ENCODE measurements at regions not wholly inside any gene's neighbourhood (a gene's known extent, or its start where the extent isn't known, plus 50 kb on each side); places are given as distances from the start of the nearest gene placed in this dataset.

GRCh38 chr15:87528873-87529272 lies 727.7 kb downstream of the NTRK3 start:
- no peaks in the 10 kb centered on the region for H3K4me1 ChIP-seq
- intact Hi-C loops (cut with DNase I; ENCODE audit: low total_unique reads) (no loop called here), in situ Hi-C loops (cut with MboI; ENCODE audit: low sequenced_read_pairs in 4 of 4) (loop anchor here in 1 of 4 donors (25.0 kb wide), 1 partner anchor 92 kb away; no protein-coding TSS in a partner anchor)
- H3K27ac ChIP-seq, result no peak overlapping the region
- H3K36me3 ChIP-seq, result no peaks in the 10 kb centered on the region
- ATAC-seq, result no peak
- H3K4me3 ChIP-seq, result no peak overlapping the region
- no peaks in the 10 kb centered on the region for H3K27me3 ChIP-seq
- no peaks in the 10 kb centered on the region for H3K9me3 ChIP-seq
- TF ChIP-seq POLR2A (IDR thresholded peaks at IDR 0.05) (no peak), CTCF (IDR thresholded peaks at IDR 0.05 in 4 of 5, conservative IDR thresholded peaks at IDR 0.05 in 1 of 5) (no peak)
- DNase-seq, result no peak

GRCh38 chr15:87527875-87528274 lies 728.7 kb downstream of the NTRK3 start:
- H3K9me3 ChIP-seq, result no peaks in the 10 kb centered on the region

GRCh38 chr15:87527416-87527815 lies 729.1 kb downstream of the NTRK3 start:
- DNase-seq (peak in 1 of 2 donors; percentile 25), ATAC-seq (peak; percentile 76 to 81)
- H3K27ac ChIP-seq, result no peak overlapping the region
- no peaks in the 10 kb centered on the region for H3K36me3 ChIP-seq
- H3K9me3 ChIP-seq, result no peaks in the 10 kb centered on the region
- no peak overlapping the region for H3K4me3 ChIP-seq
- no peak for TF ChIP-seq CTCF (IDR thresholded peaks at IDR 0.05 in 4 of 5, conservative IDR thresholded peaks at IDR 0.05 in 1 of 5)
- no peak for TF ChIP-seq POLR2A (IDR thresholded peaks at IDR 0.05)
- intact Hi-C loops (cut with DNase I; ENCODE audit: low total_unique reads) (no loop called here), in situ Hi-C loops (cut with MboI; ENCODE audit: low sequenced_read_pairs in 4 of 4) (loop anchor here in 1 of 4 donors (25.0 kb wide), 1 partner anchor 90 kb away; no protein-coding TSS in a partner anchor)
- H3K27me3 ChIP-seq, result no peaks in the 10 kb centered on the region
- no peaks in the 10 kb centered on the region for H3K4me1 ChIP-seq

More at GRCh38 chr15:87527875-87528274, 728.7 kb downstream of the NTRK3 start:
- ATAC-seq (no peak), DNase-seq (no peak)
- intact Hi-C loops (cut with DNase I; ENCODE audit: low total_unique reads) (no loop called here), in situ Hi-C loops (cut with MboI; ENCODE audit: low sequenced_read_pairs in 4 of 4) (loop anchor here in 1 of 4 donors (25.0 kb wide), 1 partner anchor 91 kb away; no protein-coding TSS in a partner anchor)
- Histone ChIP-seq H3K27ac (no peak overlapping the region), H3K4me3 (no peak overlapping the region), H3K4me1 (no peaks in the 10 kb centered on the region), H3K27me3 (no peaks in the 10 kb centered on the region), H3K36me3 (no peaks in the 10 kb centered on the region)
- TF ChIP-seq POLR2A (IDR thresholded peaks at IDR 0.05) (no peak), CTCF (IDR thresholded peaks at IDR 0.05 in 4 of 5, conservative IDR thresholded peaks at IDR 0.05 in 1 of 5) (no peak)

- TF ChIP-seq POLR2A (IDR thresholded peaks at IDR 0.05), result no peak
- no peak for TF ChIP-seq CTCF (IDR thresholded peaks at IDR 0.05 in 4 of 5, conservative IDR thresholded peaks at IDR 0.05 in 1 of 5)
- Histone ChIP-seq H3K36me3 (no peaks in the 10 kb centered on the region), H3K27me3 (no peaks in the 10 kb centered on the region), H3K4me3 (no peak overlapping the region), H3K4me1 (no peaks in the 10 kb centered on the region), H3K9me3 (no peaks in the 10 kb centered on the region), H3K27ac (no peak overlapping the region)
- intact Hi-C loops (cut with DNase I; ENCODE audit: low total_unique reads) (no loop called here), in situ Hi-C loops (cut with MboI; ENCODE audit: low sequenced_read_pairs in 4 of 4) (no loop called here)
- no peak for ATAC-seq
- DNase-seq, result no peak
These were observed 733.0 kb downstream of the NTRK3 start for GRCh38 chr15:87523516-87523915.

- intact Hi-C loops (cut with DNase I; ENCODE audit: low total_unique reads), result no loop called here
- Histone ChIP-seq H3K36me3 (no peaks in the 10 kb centered on the region), H3K27ac (no peak overlapping the region), H3K4me1 (no peaks in the 10 kb centered on the region), H3K4me3 (no peak overlapping the region), H3K9me3 (no peaks in the 10 kb centered on the region), H3K27me3 (no peaks in the 10 kb centered on the region)
- TF ChIP-seq CTCF (IDR thresholded peaks at IDR 0.05 in 4 of 5, conservative IDR thresholded peaks at IDR 0.05 in 1 of 5), result no peak
- TF ChIP-seq POLR2A (IDR thresholded peaks at IDR 0.05), result no peak
- DNase-seq (no peak), ATAC-seq (no peak)
- in situ Hi-C loops (cut with MboI; ENCODE audit: low sequenced_read_pairs in 4 of 4), result no loop called here
These were observed 733.5 kb downstream of the NTRK3 start for GRCh38 chr15:87522997-87523396.
